Lung (tissue), 11 donors: ENCODE measurements at regions not wholly inside any gene's neighbourhood (a gene's known extent, or its start where the extent isn't known, plus 50 kb on each side); places are given as distances from the start of the nearest gene placed in this dataset.

Experiments used
- ATAC-seq: fragments of 200-7000 bp; cut with Tn5 transposase; one replicate; pipeline ENCODE4 v1.9.1; 2020; ENCODE audit warnings: moderate number of reproducible peaks; ENCODE audit not compliant: insufficient read depth, low FRiP score
- DNase-seq, 3 donors: peaks; one replicate each; pipeline ENCODE4 v3.0.0-alpha.2; 2013 to 2017
- H3K27ac ChIP-seq, 2 donors: one replicate each; pipeline ENCODE4 v1.5.1; 2013; ENCODE audit warnings: mild to moderate bottlenecking in 2 of 2, moderate library complexity in 2 of 2, control low read depth in 1 of 2, inconsistent platforms in 1 of 2, low read depth in 1 of 2, low read length in 1 of 2
- H3K27me3 ChIP-seq, 3 donors: one replicate each; pipeline ENCODE4 v1.5.1; 2013; ENCODE audit warnings: low read length in 2 of 3; ENCODE audit not compliant: control insufficient read depth in 3 of 3, insufficient read depth in 3 of 3
- H3K36me3 ChIP-seq, 4 donors: one replicate each; pipeline ENCODE4 v1.5.1; 2013; ENCODE audit warnings: low read length in 4 of 4, mild to moderate bottlenecking in 1 of 4, moderate library complexity in 1 of 4; ENCODE audit not compliant: control insufficient read depth in 4 of 4, insufficient read depth in 4 of 4
- H3K4me1 ChIP-seq, 5 donors: one replicate each; pipeline ENCODE4 v1.5.1; 2013; ENCODE audit warnings: low read length in 5 of 5, mild to moderate bottlenecking in 2 of 5, moderate library complexity in 1 of 5; ENCODE audit not compliant: control insufficient read depth in 5 of 5, insufficient read depth in 5 of 5
- H3K4me3 ChIP-seq: one replicate; pipeline ENCODE4 v1.5.1; 2013; ENCODE audit warnings: mild to moderate bottlenecking, control low read depth, moderate library complexity
- H3K9ac ChIP-seq, 2 donors: one replicate each; pipeline ENCODE4 v1.5.1; 2013; ENCODE audit warnings: low read length in 2 of 2, control low read depth in 1 of 2; ENCODE audit not compliant: insufficient read depth in 1 of 2
- H3K9me3 ChIP-seq, 4 donors: one replicate each; pipeline ENCODE4 v1.5.1; 2013; ENCODE audit warnings: low read length in 3 of 4, mild to moderate bottlenecking in 1 of 4, moderate library complexity in 1 of 4; ENCODE audit not compliant: control insufficient read depth in 4 of 4, insufficient read depth in 3 of 4
- CTCF ChIP-seq: IDR thresholded peaks from 2 replicates; pipeline ENCODE4 v1.5.1; 2012; ENCODE audit warnings: mild to moderate bottlenecking; ENCODE audit errors: control extremely low read depth, extremely low read depth
- WGBS, 2 donors: extraction: QIAGEN DNeasy Blood & Tissue Kit; methylation state at CpG; one replicate each; pipeline ENCODE4 v1.1.7; 2013; 5-methylcytosine and 5-hydroxymethylcytosine counted together
- donor health status: control.
- donor health status: control.
- donor health status: Bipolar disorder and iron deficiency.
- donor health status: healthy.
- donor health status: DM: yes; HTN: yes; CAD: no.

- TF ChIP-seq CTCF, result no peak
- WGBS, 2 donors, result 81 to 90% methylated on average over 3 of the region's 3 CpGs
- H3K9me3 ChIP-seq, result peaks cover 0 to 2% (median 0%) of the 10 kb centered on the region in 4 donors
- no peak overlapping the region for H3K27ac ChIP-seq
- no peak overlapping the region for H3K4me3 ChIP-seq
- H3K9ac ChIP-seq, result no peak overlapping the region
- ATAC-seq (no peak), DNase-seq (no peak)
- no peaks in the 10 kb centered on the region for H3K36me3 ChIP-seq
- H3K27me3 ChIP-seq, result peaks cover 0 to 10% (median 2%) of the 10 kb centered on the region in 3 donors
- H3K4me1 ChIP-seq, result peaks cover 0 to 1% (median 0%) of the 10 kb centered on the region in 5 donors
These were observed 69.2 kb upstream of the NEK6 start for GRCh38 chr9:124188331-124189110.

- DNase-seq, result no peak
- peaks cover 0 to 1% (median 0%) of the 10 kb centered on the region in 5 donors for H3K4me1 ChIP-seq
These were observed 67.0 kb upstream of the NEK6 start for GRCh38 chr9:124190761-124191160.

GRCh38 chr9:124191691-124192395, 65.9 kb upstream of the NEK6 start:
- Histone ChIP-seq H3K27me3 (no peaks in the 10 kb centered on the region), H3K36me3 (no peaks in the 10 kb centered on the region), H3K27ac (no peak overlapping the region), H3K9ac (no peak overlapping the region), H3K9me3 (peaks cover 0 to 3% (median 0%) of the 10 kb centered on the region in 4 donors), H3K4me3 (no peak overlapping the region), H3K4me1 (peaks cover 0 to 1% (median 0%) of the 10 kb centered on the region in 5 donors)
- ATAC-seq (no peak), DNase-seq (no peak)
- TF ChIP-seq CTCF, result no peak
- 83 to 95% methylated on average over 6 of the region's 6 CpGs for WGBS, 2 donors

More at GRCh38 chr9:124190761-124191160, 67.0 kb upstream of the NEK6 start:
- no peak overlapping the region for H3K4me3 ChIP-seq
- no peak overlapping the region for H3K27ac ChIP-seq
- no peaks in the 10 kb centered on the region for H3K36me3 ChIP-seq
- peaks cover 0 to 3% (median 0%) of the 10 kb centered on the region in 4 donors for H3K9me3 ChIP-seq
- H3K27me3 ChIP-seq, result no peaks in the 10 kb centered on the region
- TF ChIP-seq CTCF, result no peak
- no peak for ATAC-seq
- no peak overlapping the region for H3K9ac ChIP-seq
- WGBS, 2 donors, result 80 to 83% methylated on average over 10 of the region's 10 CpGs
